Stimulated activated CD8-positive, alpha-beta memory T cell treated with anti-CD3 and anti-CD28 coated beads, Interleukin-4, amount 100 ng/mL, for 24 hours (primary cell): ENCODE measurements at regions not wholly inside any gene's neighbourhood (a gene's known extent, or its start where the extent isn't known, plus 50 kb on each side); places are given as distances from the start of the nearest gene placed in this dataset.
"Not testable (repeated sequence)": the region's sequence is repeated elsewhere in the genome, so short reads cannot be mapped to it uniquely, and the experiment has no call there.

Source experiments
- DNase-seq: peaks from one replicate; pipeline ENCODE4 v3.0.0-alpha.2; 2020; ENCODE audit warnings: low read depth

GRCh38 chr5:118552146-118552545, 436.2 kb downstream of the DTWD2 start:
- no peak for DNase-seq

GRCh38 chr5:118551716-118552115, 436.6 kb downstream of the DTWD2 start:
- DNase-seq = no peak

GRCh38 chr5:118551031-118551430, 437.3 kb downstream of the DTWD2 start:
- DNase-seq = no peak

- no peak for DNase-seq
Observed at GRCh38 chr5:118548761-118549720, 439.3 kb downstream of the DTWD2 start.

GRCh38 chr5:118545470-118545869, 442.9 kb downstream of the DTWD2 start:
- DNase-seq = no peak

GRCh38 chr5:118544887-118545449, 443.4 kb downstream of the DTWD2 start:
- DNase-seq = no peak

- DNase-seq = no peak
Observed at GRCh38 chr5:118533923-118534322, 454.4 kb downstream of the DTWD2 start.

GRCh38 chr5:118533156-118533555, 455.2 kb downstream of the DTWD2 start:
- DNase-seq = no peak

- no peak for DNase-seq
Observed at GRCh38 chr5:118531276-118531675, 457.1 kb downstream of the DTWD2 start.

GRCh38 chr5:118529361-118530144, 458.8 kb downstream of the DTWD2 start:
- no peak for DNase-seq

GRCh38 chr5:118522626-118523025, 465.7 kb downstream of the DTWD2 start:
- DNase-seq = no peak

GRCh38 chr5:118520771-118521415, 467.5 kb downstream of the DTWD2 start:
- no peak for DNase-seq

- DNase-seq = no peak
Observed at GRCh38 chr5:118519466-118519865, 468.9 kb downstream of the DTWD2 start.

GRCh38 chr5:118518720-118519119, 469.6 kb downstream of the DTWD2 start:
- DNase-seq = no peak

GRCh38 chr5:118511846-118512245, 476.5 kb downstream of the DTWD2 start:
- no peak for DNase-seq

GRCh38 chr5:118506217-118506852, 482.0 kb downstream of the DTWD2 start:
- no peak for DNase-seq

GRCh38 chr5:118502232-118502631, 486.1 kb downstream of the DTWD2 start:
- not testable (repeated sequence) for DNase-seq

GRCh38 chr5:118491351-118491750, 497.0 kb downstream of the DTWD2 start:
- no peak for DNase-seq

GRCh38 chr5:118486647-118487225, 501.6 kb downstream of the DTWD2 start:
- DNase-seq = no peak

- DNase-seq = no peak
Observed at GRCh38 chr5:118479285-118479684, 509.1 kb downstream of the DTWD2 start.

- no peak for DNase-seq
Observed at GRCh38 chr5:118478852-118479251, 509.5 kb downstream of the DTWD2 start.
